Endothelial cell of umbilical vein (primary cell): ENCODE measurements at regions not wholly inside any gene's neighbourhood (a gene's known extent, or its start where the extent isn't known, plus 50 kb on each side); places are given as distances from the start of the nearest gene placed in this dataset.

ENCODE experiments used
- BruUV-seq: library from RNA; stranded (reverse); fragments of 400-500 nt; replicated peaks from 2 replicates; lab custom pipeline; 2021; lab: Mats Ljungman, UMichigan
- CTCF ChIA-PET: fragments of 300-600, 350-600 bp; sonication (Branson Sonifier 250); formaldehyde crosslinking; loops from one replicate; lab custom pipeline; 2021; ENCODE audit warnings: antibody characterized with exemption, inconsistent platforms; lab: Charles Lee
- POLR2A ChIA-PET: fragments of 300-600, 350-600 bp; sonication (Branson Sonifier 250); formaldehyde crosslinking; loops from one replicate; lab custom pipeline; 2021; ENCODE audit warnings: antibody characterized with exemption, inconsistent platforms; lab: Charles Lee
- DNase-seq: peaks from one replicate; pipeline ENCODE4 v3.0.0-alpha.2; 2011; ENCODE audit warnings: low read depth, low spot score
- FAIRE-seq: peaks from 2 replicates; lab custom pipeline; 2011; peaks lifted over from hg19 to GRCh38; lab: Jason Lieb, UNC
- H2AFZ ChIP-seq: 2 replicates; pipeline ENCODE4 v1.6.0; 2012; ENCODE audit warnings: low read depth, low read length, control low read depth, inconsistent platforms
- H3K27ac ChIP-seq: 2 replicates; pipeline ENCODE4 v1.5.1; 2011; ENCODE audit warnings: low read depth, mild to moderate bottlenecking, control low read depth, low read length, moderate library complexity; ENCODE audit not compliant: insufficient read depth
- H3K27me3 ChIP-seq, 2 experiments: 2 replicates each; pipeline versions ENCODE4 v1.6.0 to v1.6.1; 2011; ENCODE audit warnings: low read length in 2 of 2, mixed read lengths in 1 of 2; ENCODE audit not compliant: control insufficient read depth in 2 of 2, insufficient read depth in 2 of 2
- H3K36me3 ChIP-seq, 2 experiments: 2 replicates in 1 of 2; 3 replicates in 1 of 2; pipeline ENCODE4 v1.5.1; 2011; ENCODE audit warnings: low read length in 2 of 2, mild to moderate bottlenecking in 1 of 2, moderate library complexity in 1 of 2; ENCODE audit not compliant: control insufficient read depth in 2 of 2, insufficient read depth in 2 of 2; ENCODE audit errors: extremely low read depth in 1 of 2
- H3K4me1 ChIP-seq: 3 replicates; pipeline ENCODE4 v1.5.1; 2011; ENCODE audit warnings: mild to moderate bottlenecking, low read length; ENCODE audit not compliant: control insufficient read depth, insufficient read depth; ENCODE audit errors: extremely low read depth
- H3K4me2 ChIP-seq: 2 replicates; pipeline ENCODE4 v1.6.1; 2011; ENCODE audit warnings: low read length, control low read depth, mixed read lengths; ENCODE audit not compliant: insufficient read depth
- H3K4me3 ChIP-seq, 3 experiments: fragments of 200-600 bp in 1 of 3; sonication (generic), shearing (Covaris generic) in 1 of 3; replicated peaks in 1 of 3; 2 replicates each; pipeline ENCODE4 v1.5.1; 2011 to 2016; ENCODE audit warnings: control low read depth in 3 of 3, low read length in 3 of 3, mild to moderate bottlenecking in 2 of 3, inconsistent platforms in 1 of 3, low read depth in 1 of 3, moderate library complexity in 1 of 3; ENCODE audit not compliant: insufficient read depth in 1 of 3
- H3K79me2 ChIP-seq: 2 replicates; pipeline ENCODE4 v1.6.0; 2012; ENCODE audit warnings: low read length, inconsistent platforms; ENCODE audit not compliant: control insufficient read depth, insufficient read depth
- H3K9ac ChIP-seq: replicated peaks from 2 replicates; pipeline ENCODE3; 2011; ENCODE audit warnings: low read length, control low read depth; ENCODE audit not compliant: insufficient read depth; ENCODE audit errors: extremely low read depth
- H3K9me1 ChIP-seq: replicated peaks from 3 replicates; pipeline ENCODE4 v1.6.0; 2011; ENCODE audit warnings: mild to moderate bottlenecking, low read length; ENCODE audit not compliant: control insufficient read depth, insufficient read depth; ENCODE audit errors: extremely low read depth
- H3K9me3 ChIP-seq: replicated peaks from 2 replicates; pipeline ENCODE4 v1.5.1; 2012; ENCODE audit warnings: low read length, inconsistent platforms; ENCODE audit not compliant: control insufficient read depth, insufficient read depth
- H4K20me1 ChIP-seq: replicated peaks from 2 replicates; pipeline ENCODE3; 2011; ENCODE audit warnings: mild to moderate bottlenecking, low read length; ENCODE audit not compliant: control insufficient read depth, insufficient read depth; ENCODE audit errors: extremely low read depth
- EZH2 ChIP-seq: IDR thresholded peaks from 2 replicates; pipeline ENCODE4 v1.6.1; 2012; ENCODE audit warnings: borderline replicate concordance, low read depth, mild to moderate bottlenecking, moderate library complexity, low read length, inconsistent platforms; ENCODE audit not compliant: severe bottlenecking
- FOS ChIP-seq: IDR thresholded peaks from 2 replicates; pipeline ENCODE4 v1.6.1; 2011; ENCODE audit warnings: mild to moderate bottlenecking, low read length, moderate library complexity, borderline replicate concordance; ENCODE audit not compliant: insufficient read depth
- GATA2 ChIP-seq: IDR thresholded peaks from 2 replicates; pipeline ENCODE4 v1.7.0; 2011; ENCODE audit warnings: low read depth, mild to moderate bottlenecking, moderate library complexity, mixed read lengths, low read length; ENCODE audit not compliant: insufficient read length, insufficient read depth
- JUN ChIP-seq: IDR thresholded peaks from 2 replicates; pipeline ENCODE4 v1.6.1; 2011; ENCODE audit warnings: borderline replicate concordance, low read depth; ENCODE audit not compliant: insufficient read length, insufficient read depth
- MYC ChIP-seq: IDR thresholded peaks from one replicate; pipeline ENCODE4 v1.6.1; 2011; ENCODE audit warnings: mild to moderate bottlenecking, low read depth, low read length
- POLR2A ChIP-seq: IDR thresholded peaks from 2 replicates; pipeline ENCODE4 v1.6.1; 2012; ENCODE audit warnings: low read depth, mild to moderate bottlenecking, control low read depth, low read length
- POLR2AphosphoS5 ChIP-seq: IDR thresholded peaks from 2 replicates; pipeline ENCODE4 v1.6.1; 2012; ENCODE audit warnings: low read depth, mild to moderate bottlenecking, control low read depth, low read length, moderate library complexity; ENCODE audit not compliant: insufficient read depth
- dilution Hi-C: fragments of 300-500 bp; cut with MboI; formaldehyde crosslinking; loops from one replicate; pipeline ENCODE4 v1.15.0; 2019; ENCODE audit warnings: low sequenced_read_pairs; ENCODE audit not compliant: extremely low pct_ligation_motif_present
- intact Hi-C: fragments of 100-400 bp; cut with micrococcal nuclease; formaldehyde crosslinking; loops from one replicate; pipeline ENCODE4 v1.10.0; 2022
- TF ChIP-seq, protein P1 (sequence below), 2 donors: IDR thresholded peaks; 1 replicate in 1 of 2; 2 replicates in 1 of 2; pipeline ENCODE4 v1.5.1; 2011; ENCODE audit warnings: low read length in 2 of 2, mild to moderate bottlenecking in 2 of 2, moderate library complexity in 2 of 2, control low read depth in 1 of 2, inconsistent platforms in 1 of 2, low read depth in 1 of 2; ENCODE audit not compliant: insufficient read depth in 1 of 2; ENCODE audit errors: extremely low read depth in 1 of 2
- TF ChIP-seq, protein P2 (sequence below): IDR thresholded peaks from 2 replicates; pipeline ENCODE4 v1.6.1; 2011; ENCODE audit not compliant: insufficient read depth, insufficient read length

DNA sequence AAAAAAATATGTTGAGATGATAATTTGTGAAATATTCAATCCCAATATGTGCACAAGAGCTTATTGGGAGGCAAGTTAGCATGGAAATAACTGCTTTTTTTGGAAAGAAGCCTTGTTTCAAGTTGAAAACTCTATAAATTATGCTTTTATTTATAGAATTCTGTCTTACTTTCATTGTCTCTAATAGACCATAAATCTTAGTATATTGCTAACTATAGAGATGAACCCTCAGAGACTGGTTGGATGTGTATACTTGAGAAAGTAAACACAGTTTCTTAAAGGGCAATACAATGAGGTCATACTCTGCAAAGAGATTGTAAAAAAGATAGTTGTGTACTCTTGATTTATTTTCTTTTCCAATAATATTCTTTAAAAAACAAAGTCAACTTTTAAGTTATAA is 530.3 kb downstream of the SPATA31D1 start:
- FAIRE-seq, result no peak
- DNase-seq, result no peak
- Histone ChIP-seq H3K4me1 (no peaks in the 10 kb centered on the region), H3K9ac (no peak overlapping the region), H2AFZ (no peak overlapping the region), H3K9me3 (no peaks in the 10 kb centered on the region), H3K36me3 (no peaks in the 10 kb centered on the region), H3K9me1 (no peaks in the 10 kb centered on the region), H3K27me3 (no peaks in the 10 kb centered on the region), H3K4me3 (no peak overlapping the region), H3K79me2 (no peaks in the 10 kb centered on the region), H3K4me2 (no peak overlapping the region), H3K27ac (no peak overlapping the region), H4K20me1 (no peaks in the 10 kb centered on the region)
- intact Hi-C loops (no loop called here), dilution Hi-C loops (no loop called here)
- CTCF ChIA-PET, result no interaction called here
- no TSS peak for BruUV-seq
- POLR2A ChIA-PET, result no interaction called here
- TF ChIP-seq, protein P1, sequence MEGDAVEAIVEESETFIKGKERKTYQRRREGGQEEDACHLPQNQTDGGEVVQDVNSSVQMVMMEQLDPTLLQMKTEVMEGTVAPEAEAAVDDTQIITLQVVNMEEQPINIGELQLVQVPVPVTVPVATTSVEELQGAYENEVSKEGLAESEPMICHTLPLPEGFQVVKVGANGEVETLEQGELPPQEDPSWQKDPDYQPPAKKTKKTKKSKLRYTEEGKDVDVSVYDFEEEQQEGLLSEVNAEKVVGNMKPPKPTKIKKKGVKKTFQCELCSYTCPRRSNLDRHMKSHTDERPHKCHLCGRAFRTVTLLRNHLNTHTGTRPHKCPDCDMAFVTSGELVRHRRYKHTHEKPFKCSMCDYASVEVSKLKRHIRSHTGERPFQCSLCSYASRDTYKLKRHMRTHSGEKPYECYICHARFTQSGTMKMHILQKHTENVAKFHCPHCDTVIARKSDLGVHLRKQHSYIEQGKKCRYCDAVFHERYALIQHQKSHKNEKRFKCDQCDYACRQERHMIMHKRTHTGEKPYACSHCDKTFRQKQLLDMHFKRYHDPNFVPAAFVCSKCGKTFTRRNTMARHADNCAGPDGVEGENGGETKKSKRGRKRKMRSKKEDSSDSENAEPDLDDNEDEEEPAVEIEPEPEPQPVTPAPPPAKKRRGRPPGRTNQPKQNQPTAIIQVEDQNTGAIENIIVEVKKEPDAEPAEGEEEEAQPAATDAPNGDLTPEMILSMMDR (IDR thresholded peaks at IDR 0.05; ENCODE audit: extremely low read depth in 1 of 2, insufficient read depth in 1 of 2, low read depth in 1 of 2, low read length in 2 of 2), result no peak
- TF ChIP-seq MYC (no peak), EZH2 (no peak), FOS (no peak), JUN (no peak), POLR2AphosphoS5 (no peak), POLR2A (no peak), GATA2 (no peak)
- TF ChIP-seq, protein P2, sequence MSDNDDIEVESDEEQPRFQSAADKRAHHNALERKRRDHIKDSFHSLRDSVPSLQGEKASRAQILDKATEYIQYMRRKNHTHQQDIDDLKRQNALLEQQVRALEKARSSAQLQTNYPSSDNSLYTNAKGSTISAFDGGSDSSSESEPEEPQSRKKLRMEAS, result no peak
